ENCODE measurements at regions not wholly inside any gene's neighbourhood (a gene's known extent, or its start where the extent isn't known, plus 50 kb on each side); places are given as distances from the start of the nearest gene placed in this dataset.

DNA sequence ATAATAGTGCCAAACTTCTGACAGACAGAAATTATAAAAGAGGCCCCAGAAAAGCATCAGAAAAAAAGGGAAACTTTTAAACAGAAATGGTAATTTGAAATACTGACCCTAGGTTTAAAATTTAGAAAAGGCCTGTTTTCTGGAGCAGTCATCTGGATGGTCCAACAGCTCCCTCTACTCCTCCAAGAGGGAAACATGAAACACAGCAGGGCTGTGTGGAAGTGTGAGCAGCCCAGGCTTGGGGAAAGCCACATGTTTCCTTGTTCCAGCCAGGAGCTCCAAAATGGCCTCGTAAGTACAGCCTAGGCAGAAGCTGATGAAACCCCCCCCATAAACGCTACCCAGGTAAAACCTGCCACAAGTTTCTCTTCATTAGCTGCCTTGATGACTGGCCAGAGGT, 499.3 kb upstream of the ADAMTS16 start:
- TF ChIP-seq, protein P1, sequence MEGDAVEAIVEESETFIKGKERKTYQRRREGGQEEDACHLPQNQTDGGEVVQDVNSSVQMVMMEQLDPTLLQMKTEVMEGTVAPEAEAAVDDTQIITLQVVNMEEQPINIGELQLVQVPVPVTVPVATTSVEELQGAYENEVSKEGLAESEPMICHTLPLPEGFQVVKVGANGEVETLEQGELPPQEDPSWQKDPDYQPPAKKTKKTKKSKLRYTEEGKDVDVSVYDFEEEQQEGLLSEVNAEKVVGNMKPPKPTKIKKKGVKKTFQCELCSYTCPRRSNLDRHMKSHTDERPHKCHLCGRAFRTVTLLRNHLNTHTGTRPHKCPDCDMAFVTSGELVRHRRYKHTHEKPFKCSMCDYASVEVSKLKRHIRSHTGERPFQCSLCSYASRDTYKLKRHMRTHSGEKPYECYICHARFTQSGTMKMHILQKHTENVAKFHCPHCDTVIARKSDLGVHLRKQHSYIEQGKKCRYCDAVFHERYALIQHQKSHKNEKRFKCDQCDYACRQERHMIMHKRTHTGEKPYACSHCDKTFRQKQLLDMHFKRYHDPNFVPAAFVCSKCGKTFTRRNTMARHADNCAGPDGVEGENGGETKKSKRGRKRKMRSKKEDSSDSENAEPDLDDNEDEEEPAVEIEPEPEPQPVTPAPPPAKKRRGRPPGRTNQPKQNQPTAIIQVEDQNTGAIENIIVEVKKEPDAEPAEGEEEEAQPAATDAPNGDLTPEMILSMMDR (IDR thresholded peaks at IDR 0.05; ENCODE audit: extremely low read depth, missing control alignments), result no peak
- no peak for DNase-seq (ENCODE audit: low spot score)

DNA sequence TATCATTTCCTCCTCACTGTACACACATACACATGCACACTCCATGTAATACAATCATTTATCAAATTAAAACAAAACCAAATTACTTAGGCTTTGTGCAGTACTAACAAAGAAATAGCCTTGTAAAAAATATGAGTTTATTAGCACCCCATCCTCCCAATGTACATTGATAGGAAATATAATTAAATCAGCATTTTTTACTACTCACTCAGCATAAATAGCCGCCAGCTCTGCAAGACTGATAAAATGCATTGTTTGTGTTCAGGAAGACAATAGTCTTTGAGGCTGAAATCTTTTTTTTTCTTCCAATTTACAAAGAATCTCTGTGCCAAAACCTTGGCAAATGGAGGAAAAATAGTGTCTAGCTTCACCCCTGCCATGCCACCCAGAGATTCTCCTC, 497.6 kb upstream of the ADAMTS16 start:
- DNase-seq (ENCODE audit: low spot score), result no peak
- TF ChIP-seq, protein P1 (IDR thresholded peaks at IDR 0.05; ENCODE audit: extremely low read depth, missing control alignments), result no peak

DNA sequence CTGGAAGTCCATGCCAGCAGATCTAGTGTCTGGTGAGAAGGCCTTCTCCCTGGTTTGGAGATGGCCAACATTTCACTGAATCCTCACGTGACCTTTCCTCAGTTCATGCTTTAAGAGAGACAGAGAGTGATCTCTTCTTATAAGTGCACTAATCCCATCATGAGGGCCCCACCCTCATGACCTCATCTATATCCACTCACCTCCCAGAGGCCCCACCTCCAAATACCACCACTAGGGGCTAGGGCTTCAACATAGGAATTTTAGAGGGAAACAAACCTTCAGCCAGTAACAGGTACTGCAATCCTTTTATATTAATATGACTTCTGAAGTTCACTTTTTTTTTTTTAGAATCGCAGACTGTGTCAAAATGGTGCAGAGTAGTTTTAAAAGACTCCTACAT, 496.9 kb upstream of the ADAMTS16 start:
- TF ChIP-seq, protein P1 (IDR thresholded peaks at IDR 0.05; ENCODE audit: extremely low read depth, missing control alignments), result no peak
- DNase-seq (ENCODE audit: low spot score), result no peak

DNA sequence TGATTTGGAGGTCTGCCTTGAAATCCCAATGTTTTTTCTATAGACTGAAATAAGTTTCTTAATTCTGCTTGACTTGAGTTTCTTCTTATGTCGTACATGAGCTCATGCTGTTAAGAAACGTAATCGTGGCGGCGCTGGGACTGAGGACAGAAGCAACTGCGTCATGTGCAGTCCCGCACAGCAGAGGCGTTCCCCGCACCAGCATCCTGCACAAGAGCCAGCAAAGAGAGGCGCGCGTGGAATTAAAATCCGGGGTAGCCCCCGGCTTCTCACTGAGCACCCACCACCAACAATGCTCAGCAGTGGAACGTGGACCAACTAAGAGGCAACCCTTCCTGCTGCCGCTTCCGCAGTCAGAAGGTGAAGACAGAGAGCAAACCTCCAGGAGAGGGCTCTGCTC, 496.2 kb upstream of the ADAMTS16 start:
- DNase-seq (ENCODE audit: low spot score), result no peak
- TF ChIP-seq, protein P1 (IDR thresholded peaks at IDR 0.05; ENCODE audit: extremely low read depth, missing control alignments), result no peak

DNA sequence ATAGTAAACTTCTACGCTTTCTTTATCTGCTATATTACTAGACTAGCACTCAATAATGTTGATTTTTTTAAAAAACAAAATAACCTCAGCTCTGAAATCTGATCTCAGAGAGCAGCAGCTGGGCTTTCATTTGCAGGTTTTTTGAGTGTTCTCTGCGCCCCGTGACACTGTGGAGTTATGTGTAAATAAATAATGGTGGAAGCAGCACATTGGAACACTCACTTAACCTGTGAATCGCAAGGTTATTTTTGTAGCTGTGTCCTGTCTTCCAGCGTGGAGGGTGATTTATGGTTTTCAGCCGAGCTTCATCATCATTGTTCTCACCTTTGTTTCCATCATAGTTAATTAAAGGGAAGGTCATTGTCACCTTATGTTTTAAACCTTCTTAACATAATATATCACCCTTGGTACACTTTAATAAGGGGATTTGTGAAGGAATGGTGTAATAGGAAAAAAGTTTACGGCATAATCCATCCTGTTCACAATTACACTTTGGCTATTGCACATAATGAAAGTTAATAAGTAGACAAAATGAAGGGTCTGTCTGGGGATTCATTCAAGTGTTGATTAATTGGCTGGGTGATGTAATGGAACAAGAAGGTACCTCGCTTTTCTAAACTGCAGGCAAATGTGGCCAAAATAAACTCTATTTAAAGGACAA, 493.3 kb upstream of the ADAMTS16 start:
- TF ChIP-seq, protein P1 (IDR thresholded peaks at IDR 0.05; ENCODE audit: extremely low read depth, missing control alignments), result no peak
- DNase-seq (ENCODE audit: low spot score), result no peak

DNA sequence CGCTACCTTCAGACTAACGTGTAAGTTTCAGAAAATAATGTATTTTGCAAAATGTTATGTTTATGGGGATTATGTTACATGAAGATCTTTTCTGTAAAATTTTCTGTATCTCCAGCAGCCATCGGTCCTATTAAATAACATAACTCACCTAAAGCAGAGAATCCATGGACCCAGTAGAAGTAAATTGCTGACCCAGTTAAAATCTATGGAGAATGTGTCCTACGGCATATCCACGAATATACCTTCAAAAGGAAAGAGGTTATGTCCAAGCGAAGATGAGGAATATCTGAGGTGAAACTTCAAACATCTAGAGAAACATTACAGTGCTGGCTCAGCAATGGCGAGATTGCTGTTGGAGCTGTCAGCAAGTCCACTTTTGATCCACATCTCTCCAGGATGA, 492.2 kb upstream of the ADAMTS16 start:
- no peak for DNase-seq (ENCODE audit: low spot score)
- TF ChIP-seq, protein P1 (IDR thresholded peaks at IDR 0.05; ENCODE audit: extremely low read depth, missing control alignments), result no peak

DNA sequence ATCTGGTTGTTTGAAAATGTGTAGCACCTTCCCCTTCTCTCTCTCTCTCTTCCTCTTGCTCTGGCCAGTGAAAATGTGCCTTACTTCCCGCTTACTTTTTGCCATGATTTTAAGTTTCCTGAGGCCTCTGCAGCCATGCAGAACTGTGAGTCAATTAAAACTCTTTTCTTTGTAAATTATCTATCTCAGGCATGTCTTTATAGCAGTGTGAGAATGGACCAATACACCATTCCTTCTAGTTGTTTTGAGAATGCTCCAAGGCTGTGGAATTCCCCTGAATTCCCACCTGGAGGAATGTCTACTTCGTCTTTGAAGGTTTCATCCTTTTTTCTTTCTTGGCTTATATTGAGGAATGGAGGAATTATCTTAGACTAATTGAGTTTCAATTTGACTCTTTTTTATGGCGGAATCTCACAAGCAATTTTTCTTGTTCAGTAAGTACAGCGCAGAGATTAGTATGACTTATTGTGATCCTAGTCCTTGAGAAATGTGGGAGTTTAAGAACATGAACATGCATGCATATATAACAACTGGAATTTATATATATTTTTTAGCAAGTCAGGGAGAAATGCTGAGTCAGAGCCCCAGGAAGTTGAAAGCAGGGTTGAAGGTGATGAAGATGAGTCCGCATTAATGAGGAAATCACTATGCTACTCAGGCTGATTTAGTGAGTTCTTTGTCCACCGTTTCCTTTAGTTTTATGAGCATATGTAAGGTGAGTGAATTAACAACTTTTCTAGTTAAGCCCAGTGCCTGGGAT, 488.1 kb upstream of the ADAMTS16 start:
- no peak for DNase-seq (ENCODE audit: low spot score)
- TF ChIP-seq, protein P1 (IDR thresholded peaks at IDR 0.05; ENCODE audit: extremely low read depth, missing control alignments), result no peak

Data from GM20000 (cell line).